ENCODE measurements at regions not wholly inside any gene's neighbourhood (a gene's known extent, or its start where the extent isn't known, plus 50 kb on each side); places are given as distances from the start of the nearest gene placed in this dataset.

DNA sequence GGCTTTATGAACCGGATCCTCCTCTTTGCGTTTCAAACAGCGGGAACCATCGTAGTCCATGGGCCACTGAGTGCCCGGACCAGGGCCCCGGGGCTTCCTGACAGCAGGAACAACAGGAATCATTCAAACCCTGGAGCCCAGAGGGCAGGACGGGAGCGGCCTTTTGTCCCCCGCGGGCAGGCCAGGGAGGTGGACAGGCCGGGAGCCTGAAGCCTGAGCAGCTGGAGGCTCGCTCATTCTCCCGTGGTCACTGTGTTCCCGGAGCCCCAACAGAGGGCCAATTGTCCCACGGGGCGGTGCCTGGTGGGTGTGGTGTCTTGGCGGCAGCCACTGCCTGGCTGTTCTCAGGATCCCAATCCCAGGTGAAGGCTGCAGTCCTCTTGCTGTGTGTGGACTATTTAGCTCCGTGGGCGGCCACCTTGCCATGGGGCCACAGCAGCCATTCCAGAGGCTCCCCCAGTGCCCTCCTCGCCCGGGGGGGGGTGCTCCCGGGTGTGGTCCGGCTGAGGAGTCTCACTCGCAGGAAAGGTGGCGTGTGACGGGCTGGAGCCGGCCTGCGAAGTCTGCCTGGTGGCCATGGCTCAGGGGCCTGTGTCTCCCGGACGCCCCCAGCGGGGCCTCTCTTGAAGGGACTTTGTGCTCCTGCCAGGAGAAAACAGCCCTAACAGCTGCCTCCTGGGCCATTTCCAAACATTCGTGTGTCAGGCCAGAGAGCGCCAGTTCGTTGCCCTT is 77.2 kb upstream of the BHLHE23 start:
- DNase-seq: no peak

DNA sequence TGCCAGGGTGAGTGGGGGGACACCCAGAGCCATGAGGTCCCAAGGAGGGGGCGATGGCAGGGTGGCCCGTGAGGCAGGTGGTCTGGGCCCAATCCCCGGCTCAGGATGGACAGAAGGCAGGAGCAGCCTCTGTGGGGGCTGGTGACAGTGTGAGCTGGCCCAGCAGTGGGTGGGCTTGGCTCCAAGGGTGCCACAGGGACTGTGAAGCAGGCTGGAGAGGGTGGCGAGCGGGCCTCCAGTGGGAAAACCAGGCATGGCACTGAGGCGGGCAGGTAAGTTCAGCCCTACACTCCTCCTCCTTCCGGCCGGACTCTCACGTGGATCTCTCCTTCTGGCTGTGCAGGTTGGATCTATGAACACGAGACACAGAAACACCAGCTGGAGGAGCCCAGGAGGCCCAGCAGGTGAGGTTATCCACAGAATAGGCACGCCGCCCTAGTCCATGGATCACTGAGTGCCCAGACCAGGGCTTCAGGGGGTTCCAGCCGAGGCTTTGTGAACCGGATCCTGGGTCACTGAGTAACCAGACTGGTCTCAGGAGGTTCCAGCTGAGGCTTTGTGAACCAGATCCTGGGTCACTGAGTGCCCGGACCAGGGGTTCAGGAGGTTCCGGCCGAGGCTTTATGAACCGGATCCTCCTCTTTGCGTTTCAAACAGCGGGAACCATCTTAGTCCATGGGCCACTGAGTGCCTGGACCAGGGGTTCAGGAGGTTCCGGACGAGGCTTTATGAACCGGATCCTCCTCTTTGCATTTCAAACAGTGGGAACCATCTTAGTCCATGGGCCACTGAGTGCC is 76.4 kb upstream of the BHLHE23 start:
- DNase-seq: no peak

GRCh38 chr20:63082308-63082938 is 75.7 kb upstream of the BHLHE23 start:
- peak; percentile 54 for DNase-seq

- no peak for DNase-seq
Measured at GRCh38 chr20:63081831-63082230, 75.1 kb upstream of the BHLHE23 start.

DNA sequence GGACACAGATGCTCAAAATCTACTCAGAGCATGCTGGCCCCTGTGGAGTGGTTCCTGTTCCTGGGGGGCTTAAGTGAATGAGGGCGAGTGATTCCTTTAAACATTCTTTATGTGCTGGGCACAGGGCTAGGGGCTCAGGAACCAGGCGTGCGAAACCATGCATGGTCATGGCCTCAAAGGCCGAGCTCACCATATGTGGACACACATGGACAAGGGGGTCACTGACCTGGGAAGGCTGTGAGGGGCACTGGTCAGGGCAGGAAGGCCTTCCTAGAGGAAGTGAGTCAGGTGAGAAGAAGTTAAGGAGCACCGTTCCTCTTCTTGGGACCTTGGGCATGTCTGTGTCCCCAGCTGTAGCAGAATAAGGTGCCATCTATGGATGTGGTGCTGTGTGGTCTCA is 74.6 kb upstream of the BHLHE23 start:
- DNase-seq: no peak

DNA sequence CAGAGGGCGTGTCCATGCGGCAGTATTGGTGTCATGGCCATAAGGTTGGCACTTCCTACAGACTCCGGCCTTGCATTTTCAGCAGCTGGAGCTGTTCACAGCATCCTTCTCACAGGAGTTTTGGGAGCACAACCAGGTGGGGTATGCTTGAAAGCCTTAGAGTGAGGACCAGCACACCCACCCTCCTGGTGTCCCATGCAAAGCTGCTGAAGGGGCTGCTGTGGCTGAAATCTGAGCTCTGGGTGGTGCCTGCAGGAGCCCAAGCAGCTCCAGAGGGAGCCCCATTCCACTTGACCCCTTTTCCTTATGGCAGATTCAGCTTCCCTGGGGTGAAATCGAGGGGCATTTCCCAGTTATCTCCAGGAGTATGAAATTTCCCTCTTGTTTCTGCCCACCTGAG is 74.0 kb upstream of the BHLHE23 start:
- DNase-seq: no peak

GRCh38 chr20:63080411-63080810 is 73.6 kb upstream of the BHLHE23 start:
- DNase-seq: no peak

DNA sequence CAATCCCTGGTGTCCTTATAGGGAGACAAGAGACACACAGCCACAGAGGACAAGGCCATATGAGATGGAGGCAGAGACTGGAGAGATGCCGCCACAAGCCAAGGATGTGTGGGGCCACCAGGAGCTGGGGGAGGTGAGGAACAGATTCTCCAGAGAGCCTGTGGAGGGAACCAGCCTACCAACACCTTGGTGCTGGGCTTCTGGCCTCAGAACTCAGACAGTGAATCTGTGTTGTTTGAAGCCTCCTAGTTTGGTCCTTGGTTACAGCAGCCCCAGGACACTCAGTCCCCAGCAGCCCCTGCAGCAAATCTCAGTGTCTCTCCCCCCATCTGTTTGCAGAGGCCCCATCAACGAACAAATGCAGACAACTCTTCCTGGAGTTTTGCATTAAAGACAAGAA is 73.2 kb upstream of the BHLHE23 start:
- DNase-seq: no peak

DNA sequence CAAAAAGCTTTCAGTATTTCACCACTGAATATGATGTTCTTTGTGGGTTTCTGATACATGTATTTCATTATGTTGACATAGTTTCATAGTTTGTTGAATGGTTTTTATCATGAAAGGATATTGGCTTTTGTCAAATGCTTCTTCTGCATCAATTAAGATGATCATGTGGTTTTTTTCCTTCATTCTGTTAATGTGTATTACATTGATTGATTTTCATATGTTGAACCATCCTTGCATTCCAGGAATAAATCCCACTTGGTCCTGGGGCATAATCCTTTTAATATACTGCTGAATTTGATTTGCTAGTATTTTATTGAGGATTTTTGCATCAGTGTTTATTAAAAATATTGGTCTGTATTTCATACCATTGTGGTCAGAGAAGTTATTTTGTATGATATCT is 70.9 kb upstream of the BHLHE23 start:
- DNase-seq: no peak

DNA sequence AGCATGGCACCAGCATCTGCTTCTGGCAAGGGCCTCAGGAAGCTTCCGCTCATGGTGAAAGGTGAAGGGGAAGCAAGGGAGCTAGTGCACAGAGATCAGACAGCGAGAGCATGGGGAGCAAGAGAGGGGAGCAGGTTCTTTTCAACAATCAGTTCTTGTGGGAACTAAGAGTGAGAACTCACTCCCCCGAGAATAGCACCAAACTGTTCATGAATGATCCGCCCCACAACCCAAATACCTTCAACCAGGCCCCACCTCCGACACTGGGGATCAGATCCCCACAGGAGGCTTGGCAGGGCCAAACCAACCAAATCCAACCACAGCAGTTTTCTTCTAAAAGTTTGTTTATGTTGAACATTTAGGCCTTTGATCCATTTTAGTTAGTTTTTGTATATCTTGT is 69.7 kb upstream of the BHLHE23 start:
- no peak for DNase-seq

DNA sequence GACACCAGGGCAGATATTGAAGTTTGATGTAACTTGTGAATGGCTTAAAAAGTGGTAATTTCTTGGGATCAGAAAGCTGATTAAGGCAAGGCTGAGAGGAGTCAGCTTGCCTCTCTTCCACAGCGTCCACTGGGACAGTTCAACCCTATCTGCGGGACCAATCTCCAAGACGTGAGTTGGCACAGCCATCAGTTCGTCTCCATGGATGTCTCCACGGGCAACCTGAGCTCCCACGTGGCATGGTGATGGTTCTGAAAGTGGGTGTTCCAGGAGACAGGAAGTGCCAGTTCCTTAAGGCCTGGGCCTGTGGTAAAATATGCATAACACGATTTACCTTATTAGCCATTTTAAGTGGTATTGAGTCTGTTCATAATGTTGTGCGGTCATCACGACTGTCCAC is 67.9 kb upstream of the BHLHE23 start:
- DNase-seq: no peak

DNA sequence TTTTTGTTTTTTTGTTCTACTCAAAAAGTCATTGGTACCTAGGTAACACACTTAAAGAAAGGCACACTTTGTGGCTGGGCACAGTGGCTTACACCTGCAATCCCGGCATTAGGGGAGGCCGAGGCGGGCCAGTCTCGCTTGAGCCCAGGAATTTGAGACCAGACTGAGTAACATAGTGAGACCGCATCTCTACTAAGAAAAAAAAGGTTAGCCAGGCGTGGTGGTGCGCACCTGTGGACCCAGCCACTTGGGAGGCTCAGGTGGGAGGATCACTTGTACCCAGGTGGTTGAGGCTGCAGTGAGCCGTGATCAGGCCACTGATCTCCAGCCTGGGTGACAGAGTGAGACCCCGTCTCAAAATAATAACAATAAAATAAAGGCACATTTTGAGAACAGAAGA is 67.4 kb upstream of the BHLHE23 start:
- DNase-seq: no peak

- DNase-seq: no peak
Measured at GRCh38 chr20:63073738-63074065, 66.9 kb upstream of the BHLHE23 start.

- DNase-seq: no peak
Measured at GRCh38 chr20:63072991-63073737, 66.4 kb upstream of the BHLHE23 start.

- no peak for DNase-seq
Measured at GRCh38 chr20:63072231-63072791, 65.5 kb upstream of the BHLHE23 start.

DNA sequence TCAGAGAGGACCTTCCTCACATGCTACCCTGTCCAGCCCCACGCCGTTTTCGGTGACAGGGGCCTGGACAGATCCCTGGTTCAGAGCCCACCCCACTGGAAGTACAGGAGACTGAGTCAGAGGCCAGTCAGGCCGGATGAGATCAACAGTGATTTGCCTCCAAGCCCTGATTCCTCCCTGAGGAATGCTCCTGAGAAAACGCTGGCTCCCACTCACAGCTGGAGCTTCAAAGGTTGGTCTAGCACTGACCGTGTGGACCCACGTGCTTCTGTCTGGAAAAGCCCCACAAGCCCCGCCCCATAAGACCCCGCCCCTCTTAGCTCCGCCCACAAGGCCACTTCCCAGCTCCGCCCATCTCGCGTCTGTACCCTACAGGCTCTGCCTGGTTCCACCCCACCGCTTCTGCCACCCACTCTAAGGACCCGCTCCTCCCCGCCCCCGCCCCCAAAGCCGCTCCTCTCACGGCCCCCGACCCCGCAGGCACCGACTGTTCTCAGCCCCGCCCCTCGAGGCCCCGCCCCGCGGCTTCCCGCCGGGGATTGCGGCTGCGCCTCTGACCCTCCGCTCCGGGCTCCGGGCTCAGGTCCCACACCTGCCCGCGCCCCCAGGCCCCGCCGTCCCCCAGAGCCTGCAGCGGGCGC is 64.9 kb upstream of the BHLHE23 start:
- peak; percentile 43 for DNase-seq

- DNase-seq: no peak
Measured at GRCh38 chr20:63070771-63071540, 64.2 kb upstream of the BHLHE23 start.

DNA sequence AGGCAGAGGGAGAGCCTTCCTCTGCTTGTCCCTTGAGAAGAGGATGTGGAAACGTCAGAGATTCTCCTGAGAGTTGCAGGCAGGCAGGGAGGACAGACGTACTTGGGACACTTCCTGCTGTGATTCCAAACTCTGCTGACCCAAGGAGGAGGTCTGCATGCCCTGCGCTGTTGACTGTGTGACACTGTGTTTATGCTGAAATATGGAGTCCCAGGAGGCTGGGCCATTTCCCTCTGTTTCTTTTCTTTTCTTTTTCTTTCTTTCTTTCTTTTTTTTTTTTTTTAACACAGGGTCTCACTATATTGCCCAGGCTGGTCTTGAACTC is 63.5 kb upstream of the BHLHE23 start:
- no peak for DNase-seq

- DNase-seq: no peak
Measured at GRCh38 chr20:63068711-63069367, 62.1 kb upstream of the BHLHE23 start.

GRCh38 chr20:63067721-63068560 is 61.2 kb upstream of the BHLHE23 start:
- no peak for DNase-seq

- no peak for DNase-seq
Measured at GRCh38 chr20:63067266-63067635, 60.5 kb upstream of the BHLHE23 start.
